CD4-positive, alpha-beta T cell (primary cell): ENCODE measurements at regions not wholly inside any gene's neighbourhood (a gene's known extent, or its start where the extent isn't known, plus 50 kb on each side); places are given as distances from the start of the nearest gene placed in this dataset.

ENCODE experiments used
- ATAC-seq: fragments of 200-7000 bp; cut with Tn5 transposase; one replicate; pipeline ENCODE4 v1.10.0; 2022; ENCODE audit warnings: mild to moderate bottlenecking; ENCODE audit not compliant: poor library complexity
- CTCF ChIA-PET: fragments of 350-600 bp; sonication (Branson Sonifier 250); formaldehyde crosslinking; loops from one replicate; lab custom pipeline; 2021; ENCODE audit warnings: antibody characterized with exemption, inconsistent platforms; lab: Charles Lee
- POLR2A ChIA-PET: fragments of 350-600 bp; sonication (Branson Sonifier 250); formaldehyde crosslinking; loops from one replicate; lab custom pipeline; 2021; ENCODE audit warnings: antibody characterized with exemption, inconsistent platforms; lab: Charles Lee
- DNase-seq, 14 experiments: peaks; one replicate each; pipeline ENCODE4 v3.0.0-alpha.2; 2013 to 2020; ENCODE audit warnings: mixed read lengths in 2 of 14
- H3K27ac ChIP-seq, 2 donors: one replicate each; pipeline versions ENCODE4 v1.5.1 to v1.7.0; 2013; ENCODE audit warnings: low read length in 2 of 2, low read depth in 1 of 2, mild to moderate bottlenecking in 1 of 2
- H3K27me3 ChIP-seq, 2 experiments: 1 replicate in 1 of 2; 2 replicates in 1 of 2; pipeline versions ENCODE4 v1.6.1 to v1.7.0; 2013; ENCODE audit warnings: low read length in 2 of 2, control low read depth in 1 of 2, mild to moderate bottlenecking in 1 of 2, moderate library complexity in 1 of 2; ENCODE audit not compliant: insufficient read depth in 2 of 2, control insufficient read depth in 1 of 2
- H3K36me3 ChIP-seq: one replicate; pipeline ENCODE4 v1.6.1; 2013; ENCODE audit warnings: low read length, control low read depth; ENCODE audit not compliant: insufficient read depth
- H3K4me1 ChIP-seq: one replicate; pipeline ENCODE4 v1.6.1; 2013; ENCODE audit warnings: low read length, control low read depth; ENCODE audit not compliant: insufficient read depth
- H3K4me3 ChIP-seq: one replicate; pipeline ENCODE4 v1.5.1; 2013; ENCODE audit warnings: mild to moderate bottlenecking, low read length, moderate library complexity
- H3K9me3 ChIP-seq, 2 experiments: 1 replicate in 1 of 2; 2 replicates in 1 of 2; pipeline versions ENCODE4 v1.6.1 to v1.7.0; 2013; ENCODE audit warnings: low read length in 2 of 2, mild to moderate bottlenecking in 2 of 2, control low read depth in 1 of 2, moderate library complexity in 1 of 2; ENCODE audit not compliant: control insufficient read depth in 1 of 2, insufficient read depth in 1 of 2
- H3K27ac Mint-ChIP-seq: one replicate; pipeline ENCODE4 v1.8.0; 2020; ENCODE audit warnings: mixed read lengths
- H3K27me3 Mint-ChIP-seq: one replicate; pipeline ENCODE4 v1.8.0; 2021; ENCODE audit warnings: mixed read lengths
- H3K36me3 Mint-ChIP-seq: one replicate; pipeline ENCODE4 v1.8.0; 2021; ENCODE audit warnings: low read depth, mixed read lengths
- H3K4me1 Mint-ChIP-seq: one replicate; pipeline ENCODE4 v1.8.0; 2021; ENCODE audit warnings: low read depth, mixed read lengths
- H3K4me3 Mint-ChIP-seq: one replicate; pipeline ENCODE4 v1.8.0; 2020; ENCODE audit warnings: mild to moderate bottlenecking, mixed read lengths
- H3K9me3 Mint-ChIP-seq: one replicate; pipeline ENCODE4 v1.8.0; 2020; ENCODE audit warnings: mixed read lengths
- CTCF ChIP-seq: fragments of 200-600 bp; IDR thresholded peaks from one replicate; pipeline ENCODE4 v1.8.0; 2022; ENCODE audit warnings: antibody characterized with exemption, mild to moderate bottlenecking
- intact Hi-C, 2 experiments: fragments of 100-400 bp; cut with DNase I in 1 of 2; cut with micrococcal nuclease in 1 of 2; formaldehyde crosslinking; loops; one replicate each; pipeline versions ENCODE4 v1.15.1 to v1.9.0; 2023 to 2025; cut with DNase I, micrococcal nuclease

- H3K9me3 Mint-ChIP-seq, result peaks cover 8% of the 10 kb centered on the region
- no peak overlapping the region for H3K27ac Mint-ChIP-seq
- ATAC-seq, result no peak
- intact Hi-C loops, result no loop called here
- no peaks in the 10 kb centered on the region for H3K36me3 Mint-ChIP-seq
- H3K36me3 ChIP-seq, result no peaks in the 10 kb centered on the region
- H3K4me1 Mint-ChIP-seq, result no peaks in the 10 kb centered on the region
- TF ChIP-seq CTCF, result no peak
- no peak overlapping the region for H3K4me3 ChIP-seq
- no peaks in the 10 kb centered on the region for H3K27me3 ChIP-seq
- ChIA-PET POLR2A (no interaction called here), CTCF (no interaction called here)
- H3K4me1 ChIP-seq, result no peaks in the 10 kb centered on the region
- no peaks in the 10 kb centered on the region for H3K27me3 Mint-ChIP-seq
- H3K4me3 Mint-ChIP-seq, result no peak overlapping the region
- H3K27ac ChIP-seq, result no peak overlapping the region
- no peak for DNase-seq
- no peaks in the 10 kb centered on the region for H3K9me3 ChIP-seq
Measured at GRCh38 chr3:55247666-55248065, 239.4 kb downstream of the WNT5A start.

GRCh38 chr3:55246033-55246432 is 241.1 kb downstream of the WNT5A start:
- H3K27ac ChIP-seq, result no peak overlapping the region
- no peaks in the 10 kb centered on the region for H3K27me3 ChIP-seq
- TF ChIP-seq CTCF, result no peak
- intact Hi-C loops, result no loop called here
- ATAC-seq, result no peak
- no peak for DNase-seq
- no peak overlapping the region for H3K4me3 Mint-ChIP-seq
- peaks cover 8% of the 10 kb centered on the region for H3K9me3 Mint-ChIP-seq
- CTCF ChIA-PET, result no interaction called here
- H3K27me3 Mint-ChIP-seq, result no peaks in the 10 kb centered on the region
- no peaks in the 10 kb centered on the region for H3K36me3 ChIP-seq
- no peak overlapping the region for H3K27ac Mint-ChIP-seq
- H3K9me3 ChIP-seq, result no peaks in the 10 kb centered on the region
- no peaks in the 10 kb centered on the region for H3K4me1 Mint-ChIP-seq
- POLR2A ChIA-PET, result no interaction called here
- H3K36me3 Mint-ChIP-seq, result no peaks in the 10 kb centered on the region
- H3K4me1 ChIP-seq, result no peaks in the 10 kb centered on the region
- H3K4me3 ChIP-seq, result no peak overlapping the region

GRCh38 chr3:55245351-55245750 is 241.8 kb downstream of the WNT5A start:
- Mint-ChIP-seq H3K9me3 (peaks cover 8% of the 10 kb centered on the region), H3K4me1 (no peaks in the 10 kb centered on the region), H3K4me3 (no peak overlapping the region), H3K27me3 (no peaks in the 10 kb centered on the region), H3K27ac (no peak overlapping the region), H3K36me3 (no peaks in the 10 kb centered on the region)
- Histone ChIP-seq H3K36me3 (no peaks in the 10 kb centered on the region), H3K27me3 (no peaks in the 10 kb centered on the region), H3K27ac (no peak overlapping the region), H3K9me3 (peaks cover 0 to 6% of the 10 kb centered on the region in 2 experiments), H3K4me3 (no peak overlapping the region), H3K4me1 (no peaks in the 10 kb centered on the region)
- ChIA-PET CTCF (no interaction called here), POLR2A (no interaction called here)
- no peak for ATAC-seq
- intact Hi-C loops, result no loop called here
- DNase-seq, result no peak
- no peak for TF ChIP-seq CTCF
